Epithelial cell of esophagus (primary cell): ENCODE measurements at regions not wholly inside any gene's neighbourhood (a gene's known extent, or its start where the extent isn't known, plus 50 kb on each side); places are given as distances from the start of the nearest gene placed in this dataset.

ENCODE experiments used
- DNase-seq: peaks from one replicate; pipeline ENCODE4 v3.0.0; 2010; ENCODE audit warnings: low read depth
- H3K4me3 ChIP-seq: 2 replicates; pipeline ENCODE4 v1.5.1; 2011; ENCODE audit warnings: mild to moderate bottlenecking, low read length, control low read depth
- TF ChIP-seq, protein P1 (sequence below): IDR thresholded peaks from 2 replicates; pipeline ENCODE4 v1.5.1; 2011; ENCODE audit warnings: low read depth, mild to moderate bottlenecking, low read length, control low read depth, inconsistent platforms; ENCODE audit not compliant: insufficient read depth; ENCODE audit errors: missing control alignments

DNA sequence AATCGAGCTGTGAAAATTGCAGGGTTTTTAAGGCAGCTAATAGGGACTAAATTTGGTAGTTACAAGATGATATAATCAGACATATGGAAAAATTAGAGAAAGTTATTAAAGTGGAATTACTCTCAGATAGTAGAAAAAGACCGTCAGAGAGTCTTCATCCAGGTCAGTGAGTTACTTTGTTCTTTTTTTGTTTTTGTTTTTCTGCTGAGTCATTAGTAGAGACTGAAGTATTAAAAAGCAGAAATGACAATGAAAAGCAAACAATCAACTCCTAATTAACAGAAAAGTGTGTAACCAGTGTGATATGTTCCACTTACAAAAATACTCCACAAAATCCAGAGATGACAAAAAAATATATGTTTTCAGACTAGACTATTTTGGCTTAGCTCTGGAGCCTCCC is 480.4 kb upstream of the COX7C start:
- no peak overlapping the region for H3K4me3 ChIP-seq
- TF ChIP-seq, protein P1, sequence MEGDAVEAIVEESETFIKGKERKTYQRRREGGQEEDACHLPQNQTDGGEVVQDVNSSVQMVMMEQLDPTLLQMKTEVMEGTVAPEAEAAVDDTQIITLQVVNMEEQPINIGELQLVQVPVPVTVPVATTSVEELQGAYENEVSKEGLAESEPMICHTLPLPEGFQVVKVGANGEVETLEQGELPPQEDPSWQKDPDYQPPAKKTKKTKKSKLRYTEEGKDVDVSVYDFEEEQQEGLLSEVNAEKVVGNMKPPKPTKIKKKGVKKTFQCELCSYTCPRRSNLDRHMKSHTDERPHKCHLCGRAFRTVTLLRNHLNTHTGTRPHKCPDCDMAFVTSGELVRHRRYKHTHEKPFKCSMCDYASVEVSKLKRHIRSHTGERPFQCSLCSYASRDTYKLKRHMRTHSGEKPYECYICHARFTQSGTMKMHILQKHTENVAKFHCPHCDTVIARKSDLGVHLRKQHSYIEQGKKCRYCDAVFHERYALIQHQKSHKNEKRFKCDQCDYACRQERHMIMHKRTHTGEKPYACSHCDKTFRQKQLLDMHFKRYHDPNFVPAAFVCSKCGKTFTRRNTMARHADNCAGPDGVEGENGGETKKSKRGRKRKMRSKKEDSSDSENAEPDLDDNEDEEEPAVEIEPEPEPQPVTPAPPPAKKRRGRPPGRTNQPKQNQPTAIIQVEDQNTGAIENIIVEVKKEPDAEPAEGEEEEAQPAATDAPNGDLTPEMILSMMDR = no peak

DNA sequence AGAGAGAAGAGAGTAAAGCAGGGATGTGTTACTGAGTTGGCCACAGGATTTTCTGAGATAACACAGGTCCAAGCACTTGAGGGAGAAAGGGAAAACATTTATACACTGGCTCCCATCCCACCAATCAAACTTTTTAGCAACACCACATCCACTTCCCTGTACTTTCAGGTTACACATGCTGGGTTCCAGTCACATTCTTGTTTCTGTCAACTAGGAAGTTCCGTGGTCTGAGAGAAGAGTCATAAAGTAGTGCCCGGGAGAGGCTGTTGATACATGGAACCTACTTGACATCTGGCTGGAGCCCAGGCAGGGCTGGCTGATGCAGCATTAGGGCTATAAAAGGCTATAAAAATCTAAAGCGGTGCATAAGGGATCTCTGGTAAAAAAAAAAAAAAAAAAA is 473.9 kb upstream of the COX7C start:
- TF ChIP-seq, protein P1 = no peak
- no peak overlapping the region for H3K4me3 ChIP-seq
- DNase-seq = no peak

More for the DNA sequence above, 480.4 kb upstream of the COX7C start:
- DNase-seq = no peak

DNA sequence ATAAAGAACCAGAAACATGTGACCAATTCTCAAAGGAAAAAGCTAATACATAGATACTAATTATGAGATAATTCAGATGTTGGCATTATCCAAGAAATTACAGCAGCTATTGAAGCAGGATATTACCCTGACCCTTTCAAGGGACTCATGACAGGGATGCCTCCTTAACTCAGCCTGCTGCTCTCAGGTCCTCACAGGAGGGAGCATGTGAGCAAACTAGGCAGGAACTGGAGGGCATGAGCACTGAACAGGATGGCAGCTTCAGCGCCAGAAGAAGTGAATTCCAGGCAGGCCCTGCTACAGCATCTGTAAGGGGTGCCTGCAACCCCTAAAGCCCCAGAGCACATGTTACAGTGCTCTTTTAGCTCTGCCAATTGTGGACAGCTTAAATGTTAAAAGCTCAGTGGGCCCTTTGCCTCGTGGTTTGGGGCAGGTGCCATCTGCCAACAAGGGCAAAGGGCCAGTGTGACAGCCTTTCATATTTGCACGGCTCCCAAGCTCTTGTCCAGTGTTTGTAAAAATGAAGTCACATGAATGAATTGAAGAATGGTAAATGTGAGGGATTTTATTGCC is 464.7 kb upstream of the COX7C start:
- no peak overlapping the region for H3K4me3 ChIP-seq
- DNase-seq = no peak
- TF ChIP-seq, protein P1 = no peak

DNA sequence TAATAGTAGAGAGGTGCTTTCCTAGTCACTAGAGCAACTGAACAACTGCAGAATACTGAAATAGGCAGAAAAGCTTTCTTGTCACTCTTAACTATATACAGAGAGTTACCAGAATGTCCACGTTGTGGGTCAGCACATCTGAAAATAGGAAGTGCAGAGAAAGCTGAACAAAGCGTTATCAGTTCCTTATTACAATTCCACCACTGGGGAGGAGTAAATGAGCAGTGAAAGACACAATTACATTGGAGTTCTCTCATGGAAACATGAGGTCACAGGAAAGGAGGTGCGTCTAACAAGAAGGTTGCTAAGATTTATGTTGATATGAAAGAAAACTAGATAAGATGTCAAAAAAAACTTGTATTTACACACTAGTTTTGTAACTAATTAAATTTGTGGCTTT is 461.9 kb upstream of the COX7C start:
- TF ChIP-seq, protein P1 = no peak
- DNase-seq = no peak
- no peak overlapping the region for H3K4me3 ChIP-seq

DNA sequence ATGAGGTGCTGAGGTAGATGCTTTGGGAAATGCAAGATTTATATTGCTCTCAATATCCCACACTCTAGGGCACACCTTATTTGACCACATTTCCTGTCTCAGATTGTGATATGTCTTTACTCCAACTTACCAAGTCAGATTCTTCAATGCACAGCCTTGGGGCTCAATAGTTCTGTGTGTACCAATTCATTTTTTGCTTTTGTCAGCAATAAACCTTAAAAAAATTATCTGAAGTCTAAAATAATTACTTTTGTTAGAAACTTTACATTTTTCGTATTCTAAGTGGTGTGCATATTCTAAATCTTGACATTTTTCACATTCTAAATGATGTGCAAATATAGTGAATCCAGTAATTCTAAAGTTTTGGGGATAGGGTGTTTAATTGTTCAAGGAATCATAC is 447.5 kb upstream of the COX7C start:
- TF ChIP-seq, protein P1 = no peak
- no peak overlapping the region for H3K4me3 ChIP-seq
- no peak for DNase-seq

DNA sequence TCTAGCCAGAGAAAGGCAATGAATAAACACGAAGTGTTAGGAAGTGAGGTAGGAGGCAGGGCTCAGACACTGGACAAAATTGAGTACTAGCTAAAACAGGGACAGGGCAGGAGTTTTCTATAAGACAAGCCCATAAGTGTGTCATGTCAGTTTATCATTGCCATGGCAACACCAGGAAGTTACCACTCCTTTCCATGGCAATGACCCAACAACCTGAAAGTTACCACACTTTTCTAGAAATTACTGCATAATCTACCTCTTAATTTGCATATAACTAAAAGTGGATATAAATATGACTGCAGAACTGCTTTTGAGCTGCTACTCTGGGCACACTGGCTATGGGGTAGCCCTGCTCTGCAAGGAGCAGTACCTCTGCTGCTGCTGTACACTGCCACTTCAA is 442.5 kb upstream of the COX7C start:
- TF ChIP-seq, protein P1 = no peak
- DNase-seq = peak; percentile 17
- H3K4me3 ChIP-seq = no peak overlapping the region

DNA sequence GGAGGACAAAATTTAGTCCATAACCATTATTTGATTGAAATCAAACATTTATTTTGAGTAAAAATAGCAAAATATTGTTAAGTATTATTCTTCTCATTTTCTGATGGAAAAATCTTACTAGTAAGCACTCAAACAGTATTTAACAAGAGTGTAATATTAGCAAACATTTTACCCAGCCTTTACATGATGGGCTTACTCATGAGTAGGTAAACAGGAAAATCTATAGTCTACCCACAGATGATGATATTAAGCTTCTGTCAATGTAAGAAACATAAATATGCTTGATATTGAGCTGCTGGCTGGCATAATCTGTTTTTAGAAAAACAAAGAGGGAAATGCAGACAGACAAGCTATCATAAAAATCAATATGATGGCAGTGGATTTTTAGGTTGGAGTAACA is 418.5 kb upstream of the COX7C start:
- DNase-seq = no peak
- TF ChIP-seq, protein P1 = no peak
- no peak overlapping the region for H3K4me3 ChIP-seq
